ENCODE measurements at regions not wholly inside any gene's neighbourhood (a gene's known extent, or its start where the extent isn't known, plus 50 kb on each side); places are given as distances from the start of the nearest gene placed in this dataset.

DNA sequence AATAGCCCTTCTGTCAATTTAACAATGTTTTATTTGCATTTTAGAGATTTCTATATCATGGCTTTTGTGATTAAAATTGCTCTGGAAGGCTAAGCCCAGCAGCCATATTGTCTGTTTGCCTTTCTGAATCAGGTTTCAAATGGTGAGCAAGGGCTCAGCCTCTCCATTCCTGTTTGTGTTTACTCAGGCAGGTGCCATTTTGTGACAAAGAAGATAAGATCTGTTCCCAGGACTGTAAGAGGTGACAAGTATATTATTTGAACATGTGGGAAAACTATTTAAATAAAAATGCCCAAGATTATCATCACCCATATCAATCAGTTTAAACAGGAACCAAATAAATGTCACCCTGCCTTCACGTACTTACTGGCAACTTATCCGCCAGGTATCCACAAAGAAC lies 641.3 kb upstream of the KLF4 start:
- no peak for TF ChIP-seq CTCF (IDR thresholded peaks at IDR 0.05; ENCODE audit: low read depth, low read length)
- no peaks in the 10 kb centered on the region for H3K9me3 ChIP-seq (ENCODE audit: low read depth)
- no peak overlapping the region for H3K27ac ChIP-seq
- H3K4me3 ChIP-seq: no peak overlapping the region
- DNase-seq (ENCODE audit: low read depth in 1 of 2, low spot score in 1 of 2): no peak
- no peaks in the 10 kb centered on the region for H3K36me3 ChIP-seq
- no peaks in the 10 kb centered on the region for H3K4me1 ChIP-seq (ENCODE audit: low read depth)
- H3K27me3 ChIP-seq: no peaks in the 10 kb centered on the region

- peak; percentile 45 for TF ChIP-seq CTCF (IDR thresholded peaks at IDR 0.05; ENCODE audit: low read depth, low read length)
- Histone ChIP-seq H3K4me1 (ENCODE audit: low read depth) (no peaks in the 10 kb centered on the region), H3K36me3 (no peaks in the 10 kb centered on the region), H3K4me3 (no peak overlapping the region), H3K9me3 (ENCODE audit: low read depth) (no peaks in the 10 kb centered on the region), H3K27ac (no peak overlapping the region), H3K27me3 (no peaks in the 10 kb centered on the region)
- DNase-seq (ENCODE audit: low read depth in 1 of 2, low spot score in 1 of 2): no peak
Observed at GRCh38 chr9:108125625-108126024, 636.1 kb upstream of the KLF4 start.

DNA sequence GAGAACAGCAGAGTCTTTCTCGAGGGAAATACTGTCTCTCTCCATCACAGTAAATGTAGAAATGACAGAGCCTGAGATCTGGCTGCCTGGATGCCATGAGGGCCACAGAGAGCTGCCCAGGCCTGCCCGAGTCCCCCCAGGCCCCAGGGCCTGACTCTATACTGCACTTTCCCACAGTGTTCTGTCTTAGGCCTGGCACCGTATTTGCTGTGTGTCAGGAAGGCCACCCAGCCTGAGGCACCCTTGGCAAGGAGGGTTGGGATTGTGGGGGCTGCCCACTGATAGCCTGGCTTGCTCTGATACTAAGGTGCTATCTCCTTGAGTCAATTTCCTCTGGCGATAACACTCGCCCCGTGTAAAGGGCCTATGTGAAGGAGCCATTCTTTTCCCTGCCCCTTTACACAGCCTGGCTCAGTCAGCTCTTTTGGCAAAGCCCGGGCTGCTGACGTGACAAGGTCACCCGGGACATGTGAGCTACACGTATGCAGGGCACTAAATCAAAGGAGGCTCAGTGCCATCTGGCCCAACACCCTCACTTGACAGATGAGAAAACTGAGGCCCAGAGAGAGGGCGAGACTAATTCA lies 630.1 kb upstream of the KLF4 start:
- Histone ChIP-seq H3K9me3 (ENCODE audit: low read depth) (no peaks in the 10 kb centered on the region), H3K4me1 (ENCODE audit: low read depth) (no peaks in the 10 kb centered on the region), H3K4me3 (no peak overlapping the region), H3K27ac (no peak overlapping the region), H3K36me3 (no peaks in the 10 kb centered on the region), H3K27me3 (no peaks in the 10 kb centered on the region)
- no peak for TF ChIP-seq CTCF (IDR thresholded peaks at IDR 0.05; ENCODE audit: low read depth, low read length)
- DNase-seq (ENCODE audit: low read depth in 1 of 2, low spot score in 1 of 2): peak in 1 of 2 donors; percentile 18

- TF ChIP-seq CTCF (IDR thresholded peaks at IDR 0.05; ENCODE audit: low read depth, low read length): no peak
- DNase-seq (ENCODE audit: low read depth in 1 of 2, low spot score in 1 of 2): peak in 1 of 2 donors; percentile 26
- H3K4me3 ChIP-seq: no peak overlapping the region
- no peak overlapping the region for H3K27ac ChIP-seq
- H3K36me3 ChIP-seq: no peaks in the 10 kb centered on the region
- no peaks in the 10 kb centered on the region for H3K9me3 ChIP-seq (ENCODE audit: low read depth)
- no peaks in the 10 kb centered on the region for H3K4me1 ChIP-seq (ENCODE audit: low read depth)
- no peaks in the 10 kb centered on the region for H3K27me3 ChIP-seq
Observed at GRCh38 chr9:108117795-108118194, 628.2 kb upstream of the KLF4 start.

- no peak for TF ChIP-seq CTCF (IDR thresholded peaks at IDR 0.05; ENCODE audit: low read depth, low read length)
- H3K36me3 ChIP-seq: no peaks in the 10 kb centered on the region
Observed at GRCh38 chr9:108117306-108117705, 627.7 kb upstream of the KLF4 start.

GRCh38 chr9:108113596-108113995 lies 624.0 kb upstream of the KLF4 start:
- no peak overlapping the region for H3K4me3 ChIP-seq
- H3K36me3 ChIP-seq: no peaks in the 10 kb centered on the region
- H3K27ac ChIP-seq: no peak overlapping the region
- no peak for DNase-seq (ENCODE audit: low read depth in 1 of 2, low spot score in 1 of 2)
- TF ChIP-seq CTCF (IDR thresholded peaks at IDR 0.05; ENCODE audit: low read depth, low read length): no peak
- H3K27me3 ChIP-seq: no peaks in the 10 kb centered on the region
- no peaks in the 10 kb centered on the region for H3K9me3 ChIP-seq (ENCODE audit: low read depth)
- H3K4me1 ChIP-seq (ENCODE audit: low read depth): no peaks in the 10 kb centered on the region

More at GRCh38 chr9:108117306-108117705, 627.7 kb upstream of the KLF4 start:
- Histone ChIP-seq H3K4me3 (no peak overlapping the region), H3K9me3 (ENCODE audit: low read depth) (no peaks in the 10 kb centered on the region), H3K4me1 (ENCODE audit: low read depth) (no peaks in the 10 kb centered on the region), H3K27ac (no peak overlapping the region), H3K27me3 (no peaks in the 10 kb centered on the region)
- no peak for DNase-seq (ENCODE audit: low read depth in 1 of 2, low spot score in 1 of 2)
